ENCODE measurements at regions not wholly inside any gene's neighbourhood (a gene's known extent, or its start where the extent isn't known, plus 50 kb on each side); places are given as distances from the start of the nearest gene placed in this dataset.

DNA sequence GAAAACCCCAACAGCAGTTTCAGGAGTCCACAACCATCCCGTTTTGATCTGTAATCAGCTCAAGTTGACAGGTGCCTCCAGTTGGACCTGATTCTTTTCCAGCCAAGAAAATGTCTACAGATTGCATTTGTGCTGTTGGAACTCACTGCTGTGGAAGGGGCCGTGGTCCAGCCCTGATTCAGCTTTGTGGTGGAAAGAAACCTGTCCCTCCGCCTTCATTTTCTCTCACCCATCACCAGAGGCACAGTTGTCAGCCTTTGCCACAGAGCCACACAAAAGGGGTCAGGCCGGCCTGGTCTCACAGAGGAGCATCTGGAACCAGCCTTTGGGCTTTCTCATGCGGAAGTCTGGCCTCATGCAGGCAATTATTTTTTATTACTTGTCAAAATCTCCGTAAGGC lies 483.6 kb downstream of the GADD45G start:
- DNase-seq: no peak

DNA sequence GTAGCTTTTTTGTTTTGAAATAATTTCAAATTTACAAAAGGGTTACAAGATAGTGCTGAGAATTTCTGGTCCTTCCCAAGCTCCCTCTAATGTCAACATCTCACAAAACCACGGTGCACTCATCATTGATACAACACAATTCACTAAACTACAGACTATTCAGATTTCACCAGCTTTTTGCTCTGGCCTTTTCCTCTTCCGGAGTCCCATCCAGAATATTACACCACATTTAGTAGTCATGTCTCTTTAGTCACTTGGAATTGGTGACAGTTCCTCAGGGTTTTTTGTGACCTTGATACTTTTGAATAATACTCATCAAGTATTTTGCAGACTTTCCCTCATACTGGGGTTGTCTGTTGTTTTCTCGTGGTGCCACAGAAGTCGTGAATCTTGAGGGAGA lies 484.0 kb downstream of the GADD45G start:
- no peak for DNase-seq

DNA sequence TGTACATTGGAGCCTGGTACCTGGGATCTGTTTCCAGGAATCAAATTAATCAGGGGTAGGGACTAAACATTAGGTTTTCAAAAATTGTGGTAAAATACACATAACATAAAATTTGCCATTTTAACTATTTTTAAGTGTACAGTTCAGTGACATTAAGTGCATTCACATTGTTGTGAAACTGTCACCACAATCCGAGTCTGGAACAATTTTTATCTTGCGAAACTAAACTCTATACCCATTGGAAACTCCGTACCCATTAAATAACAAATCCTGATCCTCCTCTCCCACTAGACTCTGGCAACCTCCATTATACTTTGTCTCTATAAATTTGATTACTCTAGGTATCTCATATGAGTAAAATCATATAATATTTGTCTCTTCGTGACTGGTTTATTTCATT lies 486.2 kb downstream of the GADD45G start:
- no peak for DNase-seq

DNA sequence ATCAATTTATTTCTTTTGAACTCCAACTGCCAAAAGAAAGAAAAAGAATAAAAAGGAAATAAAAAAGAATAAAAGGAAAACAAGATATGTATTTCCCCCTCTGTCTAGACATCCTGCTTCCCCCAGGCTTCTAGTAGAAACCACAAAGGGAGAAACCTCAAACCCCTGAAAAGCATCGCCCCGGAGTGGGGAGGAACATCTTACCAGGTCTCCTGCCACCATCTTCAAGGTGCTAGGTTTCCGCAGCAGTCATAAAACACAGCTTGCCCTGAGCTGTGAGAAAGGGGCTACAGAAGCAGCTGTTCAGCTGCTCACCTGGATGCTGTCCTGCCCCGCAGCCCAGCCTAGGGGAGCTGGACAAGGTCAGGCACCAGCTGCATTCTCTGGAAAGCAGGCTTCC lies 487.7 kb downstream of the GADD45G start:
- DNase-seq: no peak

DNA sequence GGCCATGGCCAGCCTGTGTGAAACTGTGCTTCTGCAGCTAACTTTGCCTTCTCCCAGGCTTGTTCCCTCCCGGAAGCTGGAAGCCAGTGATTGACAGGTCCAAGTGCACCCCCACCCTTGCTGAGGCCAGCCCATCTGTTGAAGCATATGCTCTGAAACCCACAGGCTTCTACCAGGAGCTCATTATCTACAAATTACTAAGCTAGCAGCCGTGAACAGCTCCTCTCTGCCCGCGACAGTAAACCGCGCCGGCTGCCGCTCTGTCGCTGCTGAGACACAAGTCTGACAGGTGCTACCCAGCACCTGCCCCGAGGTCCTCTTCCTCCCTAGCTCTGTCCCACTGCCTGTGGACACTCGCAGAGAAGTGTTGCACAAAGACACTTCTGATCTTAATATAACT lies 490.9 kb downstream of the GADD45G start:
- no peak for DNase-seq

DNA sequence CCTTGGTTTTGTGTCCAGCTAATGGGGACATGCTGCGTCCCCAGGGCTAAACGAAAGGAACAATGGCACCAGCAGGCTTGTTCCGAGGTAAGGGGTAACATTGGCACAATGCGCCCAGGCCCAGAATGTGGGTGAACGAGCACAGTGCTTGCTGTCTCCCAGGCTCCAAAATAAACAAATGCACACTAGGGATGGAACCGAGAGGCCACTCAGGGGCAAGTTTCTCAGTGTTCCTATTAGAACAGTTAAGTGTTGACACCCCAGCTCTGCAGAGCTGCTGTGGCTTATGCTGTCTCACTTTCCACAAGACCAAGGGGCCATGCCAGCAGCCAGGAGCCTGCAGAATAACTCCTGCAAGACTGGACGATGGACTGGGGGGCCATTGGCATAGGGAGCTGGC lies 492.4 kb downstream of the GADD45G start:
- DNase-seq: no peak

DNA sequence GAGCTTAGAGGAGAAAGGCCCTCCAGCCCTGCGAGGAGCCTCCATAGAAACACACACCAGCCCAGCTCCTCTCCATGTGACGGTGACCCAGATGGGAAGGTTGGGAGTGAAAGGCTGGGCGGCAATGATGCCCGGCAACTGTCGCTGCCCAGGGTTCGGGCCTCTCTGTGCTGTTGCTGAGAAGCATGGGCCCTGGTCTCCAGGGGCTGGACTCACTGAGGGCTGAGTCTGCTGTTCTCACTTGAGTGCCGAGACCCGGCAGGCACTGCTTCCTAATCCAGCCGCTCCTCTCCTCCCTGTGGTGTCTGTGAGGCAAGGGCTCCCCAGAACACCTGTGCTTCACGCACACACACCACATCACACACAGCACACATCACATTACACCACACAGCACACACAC lies 493.6 kb downstream of the GADD45G start:
- no peak for DNase-seq

DNA sequence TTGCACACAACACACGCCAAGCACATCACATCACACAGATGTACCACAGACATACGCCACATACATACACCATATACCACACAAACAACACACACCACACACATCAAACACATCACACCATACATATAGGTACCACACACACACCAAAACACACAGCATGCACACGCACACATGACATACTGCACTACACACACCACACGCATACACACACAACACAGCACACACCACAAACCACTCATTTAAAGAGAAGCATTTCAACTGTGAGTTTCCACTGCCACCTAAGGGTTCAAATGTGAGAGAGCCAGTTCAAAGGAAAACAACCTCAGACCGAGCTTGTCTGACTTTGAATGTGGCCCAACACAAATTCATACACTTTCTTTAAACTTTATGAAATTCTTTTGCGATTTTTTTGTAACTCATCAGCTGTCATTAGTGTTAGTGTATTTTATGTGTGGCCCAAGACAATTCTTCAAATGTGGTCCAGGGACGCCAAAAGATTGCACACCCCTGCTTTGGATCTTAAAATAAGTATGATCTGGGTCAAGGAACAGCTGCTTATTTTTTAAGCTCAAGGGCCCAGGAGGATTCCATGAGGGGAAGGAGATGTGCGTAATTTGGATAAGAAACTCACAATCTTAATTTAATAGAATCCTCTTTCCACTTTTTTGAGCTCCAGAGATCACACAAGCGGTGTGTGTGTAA lies 494.6 kb downstream of the GADD45G start:
- DNase-seq: no peak

DNA sequence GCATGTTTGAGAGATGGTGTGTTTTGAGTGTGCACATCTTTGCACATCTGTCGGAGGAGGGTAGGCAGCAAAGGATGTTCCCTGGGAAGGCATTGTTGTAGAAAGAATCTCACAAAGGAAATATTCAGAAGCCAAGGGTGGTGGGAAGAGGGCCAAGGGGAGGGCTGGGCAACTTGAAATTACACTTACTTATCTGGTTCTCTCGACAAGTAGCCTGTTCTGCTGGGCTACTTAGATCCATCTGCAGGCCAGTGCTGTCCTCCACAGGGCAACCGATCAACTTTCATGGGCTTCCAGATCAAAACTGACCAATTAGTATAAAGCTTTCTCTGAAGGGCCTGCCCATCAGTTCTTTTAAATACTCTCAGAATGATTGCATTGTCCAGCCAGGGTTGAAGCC lies 495.2 kb downstream of the GADD45G start:
- no peak for DNase-seq

DNA sequence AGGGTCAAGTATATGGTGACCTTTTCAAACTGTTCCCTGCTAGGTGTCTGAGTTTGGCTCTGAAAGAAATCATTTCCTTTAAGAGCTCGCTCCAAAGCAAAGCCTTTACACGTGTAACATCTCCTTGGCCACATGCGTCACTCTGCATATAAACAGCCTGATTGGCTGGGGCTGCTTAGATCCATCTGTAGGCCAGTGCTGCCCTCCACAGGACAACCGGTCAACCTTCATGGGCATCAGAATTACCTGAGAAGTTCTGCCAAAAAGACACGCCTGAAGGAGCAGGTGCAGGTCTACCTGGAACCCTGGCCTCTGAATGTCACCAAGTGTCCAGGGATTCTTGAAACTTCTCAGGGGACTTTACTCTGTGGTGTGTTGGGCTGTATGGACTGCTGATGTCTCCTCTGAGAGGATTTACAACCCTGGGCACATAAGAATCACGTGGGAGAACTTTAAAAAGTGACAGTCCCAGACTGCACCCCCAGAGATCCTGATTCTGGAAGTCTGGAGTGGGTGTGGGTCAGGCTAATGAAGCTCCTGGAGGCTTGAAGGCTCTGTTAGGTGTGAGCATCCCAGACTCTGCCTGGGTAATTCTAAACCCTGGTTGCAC lies 497.6 kb downstream of the GADD45G start:
- no peak for DNase-seq

DNA sequence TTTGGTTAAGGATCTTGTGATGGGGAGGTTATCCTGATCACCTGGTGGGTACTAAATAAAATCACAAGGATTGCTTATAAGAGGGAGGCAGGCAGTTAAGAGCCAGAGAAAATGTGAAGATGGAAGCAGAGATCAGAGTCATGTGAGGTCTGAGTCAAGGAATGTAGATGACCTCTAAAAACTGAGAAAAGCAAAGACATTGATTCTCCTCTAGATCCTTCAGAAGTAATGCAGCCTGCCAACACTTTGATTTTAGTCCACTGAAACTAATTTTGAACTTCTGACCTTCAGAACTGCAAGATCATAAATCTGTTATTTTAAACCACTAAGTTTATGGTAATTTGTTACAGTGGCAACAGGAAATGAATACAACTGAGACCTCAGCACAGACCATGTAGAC lies 499.0 kb downstream of the GADD45G start:
- DNase-seq: no peak

DNA sequence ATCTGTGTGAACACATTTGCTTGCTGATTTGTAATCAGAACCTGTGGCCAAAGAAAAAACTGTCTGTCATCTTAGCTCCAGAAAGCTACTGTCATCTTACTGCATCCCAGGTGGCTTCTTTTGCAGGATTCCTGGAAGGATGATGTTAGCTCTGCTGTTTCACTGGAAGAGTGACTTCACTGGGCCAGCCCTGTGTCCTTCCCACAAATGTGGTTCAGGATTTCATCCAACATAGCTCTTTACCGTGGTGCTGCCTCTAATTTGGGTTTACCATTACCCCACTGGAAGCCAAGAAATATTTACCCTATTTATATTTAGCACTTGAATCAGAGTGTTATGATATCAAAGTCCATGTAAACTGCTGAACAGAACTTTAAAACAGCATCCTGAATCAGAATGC lies 501.0 kb downstream of the GADD45G start:
- no peak for DNase-seq

DNA sequence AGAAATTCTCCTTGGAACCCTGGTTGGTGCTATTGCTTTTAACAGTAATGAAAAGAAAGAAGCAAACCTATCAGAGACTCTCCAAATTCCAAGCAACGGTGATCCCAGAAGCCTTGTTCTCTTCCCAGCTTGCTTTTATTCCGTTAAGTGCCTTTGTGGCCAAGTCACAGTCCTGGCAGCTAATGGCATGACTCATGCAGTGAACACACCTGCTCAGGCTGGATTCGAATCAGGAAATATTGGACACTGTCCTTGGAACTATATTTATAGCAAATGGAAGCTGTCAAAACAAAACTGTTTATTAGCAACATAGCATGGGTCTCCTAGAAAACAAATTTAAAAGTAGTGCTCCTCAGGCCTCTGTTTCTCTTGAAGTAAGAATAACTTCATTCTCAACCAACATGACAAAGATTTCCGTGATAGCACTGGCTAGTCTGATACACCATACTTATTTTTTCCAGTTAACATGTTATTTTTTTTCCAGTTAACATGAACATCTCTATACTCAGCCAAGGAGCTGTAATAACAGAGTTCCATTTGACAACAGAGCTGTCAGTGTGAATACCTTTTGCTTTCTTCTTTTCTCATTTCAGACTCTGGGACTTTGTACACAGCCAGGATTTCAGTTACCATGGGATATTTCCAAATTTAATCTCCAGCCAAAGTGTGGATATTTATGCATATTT lies 502.4 kb downstream of the GADD45G start:
- DNase-seq: no peak

DNA sequence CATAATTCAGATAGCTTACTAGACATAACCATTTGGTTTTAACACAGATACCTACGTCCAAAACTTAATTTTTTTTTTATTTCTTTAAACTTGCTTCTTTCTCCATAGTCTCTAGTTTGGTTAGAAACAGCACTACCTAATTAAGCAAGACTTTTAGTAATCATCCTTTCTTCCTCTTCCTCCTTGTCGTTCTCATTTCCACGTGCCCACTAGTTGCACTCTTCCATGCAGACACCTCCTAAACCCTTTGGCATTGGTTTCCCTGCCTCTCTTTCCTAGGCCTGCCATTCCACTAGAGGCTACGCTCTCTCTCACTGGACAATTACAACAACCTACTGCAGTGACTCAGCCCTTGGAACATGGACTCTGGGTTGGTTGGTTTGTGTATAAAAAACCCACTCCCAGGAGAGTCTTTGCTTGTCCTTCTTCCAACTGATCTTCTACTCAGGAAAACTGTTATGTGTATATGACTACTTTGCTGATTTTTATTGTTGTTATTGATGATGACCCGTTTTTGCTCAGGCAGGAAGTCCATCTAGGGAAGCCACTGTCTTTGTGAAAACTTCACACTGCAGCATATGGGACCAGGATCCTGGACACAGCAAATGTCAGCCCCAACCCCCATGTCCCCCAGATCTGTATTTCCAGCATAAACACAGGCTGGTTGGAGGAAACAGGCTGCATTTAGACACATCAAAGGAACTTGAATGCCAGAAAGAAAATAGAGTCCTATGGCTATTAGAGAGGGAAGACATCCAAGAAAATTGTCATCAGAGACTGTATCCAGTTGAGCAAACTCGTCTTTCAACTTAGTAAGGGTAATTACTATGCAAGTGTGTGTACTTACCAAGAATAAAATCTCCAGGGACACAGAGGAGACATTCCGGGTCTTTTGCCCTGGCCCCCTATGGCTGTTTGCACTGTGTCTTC lies 503.2 kb downstream of the GADD45G start:
- DNase-seq: no peak

DNA sequence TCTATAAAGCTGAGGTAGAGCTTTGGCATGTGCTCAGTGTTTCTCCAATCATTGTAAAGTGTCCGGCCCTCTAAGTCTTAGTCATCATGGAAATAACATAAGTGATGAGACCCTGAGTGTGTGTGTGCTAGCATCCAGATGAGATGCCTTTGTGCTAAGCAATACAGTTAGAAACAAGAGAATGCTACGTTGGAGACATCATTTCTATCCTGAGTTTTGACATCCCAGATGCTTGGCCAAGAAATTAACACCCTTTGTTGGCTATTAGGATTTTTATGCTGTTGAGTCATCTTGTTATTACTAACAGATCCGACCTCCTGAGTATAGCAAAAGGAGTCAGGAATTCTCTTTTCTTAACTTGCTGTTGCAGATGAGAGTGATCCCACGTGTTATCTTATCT lies 508.0 kb downstream of the GADD45G start:
- no peak for DNase-seq

DNA sequence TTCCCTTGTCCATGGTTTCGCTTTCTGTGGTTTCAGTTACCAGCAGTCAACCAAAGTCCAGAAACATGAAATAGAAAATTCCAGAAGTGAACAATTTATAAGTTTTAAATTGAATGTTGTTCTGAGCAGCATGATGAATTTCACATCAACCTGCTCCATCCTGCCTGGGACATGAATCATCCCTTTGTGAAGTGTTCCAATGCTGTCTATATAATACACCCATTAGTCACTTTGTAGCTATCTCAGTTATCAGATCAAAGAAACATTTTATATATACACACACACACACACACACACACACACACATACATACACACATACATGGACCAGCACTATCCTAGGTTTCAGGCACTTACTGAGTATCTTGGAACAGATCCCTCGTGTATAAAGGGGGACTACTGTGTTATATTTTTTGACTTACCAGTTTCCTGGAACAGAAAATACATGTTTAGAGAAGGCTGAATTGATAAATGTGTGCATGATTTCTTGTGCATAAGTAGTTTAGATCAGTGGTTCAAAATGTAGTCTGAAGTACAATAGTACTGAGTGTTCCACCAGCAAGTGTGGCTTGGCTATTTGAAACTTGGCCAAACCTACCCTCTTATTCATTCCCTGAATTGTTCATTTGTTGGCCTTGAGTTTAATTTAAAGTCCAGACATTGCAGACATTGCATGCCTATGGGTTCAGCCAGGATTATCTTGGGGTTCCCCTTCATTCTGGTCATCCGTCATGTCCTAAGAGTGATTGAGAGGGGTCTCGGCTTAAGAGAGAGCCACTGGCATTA lies 510.0 kb downstream of the GADD45G start:
- DNase-seq: no peak

DNA sequence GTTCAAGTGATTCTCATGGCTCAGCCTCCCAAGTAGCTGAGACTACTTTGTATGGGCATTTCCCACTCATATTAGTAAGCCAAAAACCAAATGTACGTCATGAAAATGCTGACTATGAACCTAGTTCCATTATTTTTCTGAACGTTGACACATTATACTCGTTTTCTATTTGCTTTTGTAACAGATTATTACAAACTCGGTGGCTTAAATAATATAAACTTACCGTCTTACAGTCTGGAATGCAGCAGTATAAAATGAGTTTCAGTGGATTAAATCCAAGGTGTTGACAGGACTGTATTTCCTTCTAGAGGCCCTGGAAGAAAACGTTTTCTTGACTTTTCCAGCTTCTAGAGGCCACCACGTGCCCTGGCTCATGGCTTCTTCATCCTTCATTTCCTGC lies 517.0 kb downstream of the GADD45G start:
- no peak for DNase-seq

DNA sequence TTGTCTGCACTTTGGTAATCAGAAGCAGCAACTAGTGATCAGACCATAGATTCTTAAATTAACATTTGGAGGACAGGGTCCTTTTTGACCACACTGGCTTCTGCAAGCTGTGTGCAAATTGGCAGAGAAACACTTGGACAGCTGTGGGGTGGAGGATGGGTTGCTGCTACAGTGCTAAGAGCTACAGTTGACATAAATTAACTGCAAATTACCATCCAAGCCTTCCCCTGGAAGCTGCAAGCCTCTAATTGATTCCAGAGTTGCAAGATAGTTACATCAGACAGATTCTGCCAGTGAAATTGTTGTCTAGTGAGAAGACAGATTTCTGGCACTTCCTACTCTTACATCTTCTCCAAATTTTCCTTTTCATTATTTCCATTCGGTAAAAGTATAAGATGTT lies 517.7 kb downstream of the DIRAS2 start:
- DNase-seq: no peak

DNA sequence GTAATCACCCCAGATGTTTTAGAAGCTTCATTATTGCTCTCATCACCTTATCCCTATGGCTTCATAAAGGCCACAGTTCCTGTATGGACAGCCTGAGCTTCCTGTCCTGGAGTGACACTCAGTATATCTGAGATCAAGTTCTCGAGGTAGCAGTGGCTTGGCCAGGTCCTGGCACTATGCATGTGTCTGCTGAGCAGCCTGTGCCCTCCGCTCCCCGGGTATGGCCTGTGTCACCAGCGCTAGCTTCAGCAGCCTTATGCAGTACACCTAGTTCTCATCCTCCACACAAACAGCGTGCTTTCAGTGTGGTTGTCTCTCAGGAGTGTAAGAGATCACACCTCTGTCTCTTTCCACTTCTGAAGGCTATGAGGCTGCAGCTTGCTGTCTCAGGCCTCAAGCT lies 514.7 kb downstream of the DIRAS2 start:
- no peak for DNase-seq

DNA sequence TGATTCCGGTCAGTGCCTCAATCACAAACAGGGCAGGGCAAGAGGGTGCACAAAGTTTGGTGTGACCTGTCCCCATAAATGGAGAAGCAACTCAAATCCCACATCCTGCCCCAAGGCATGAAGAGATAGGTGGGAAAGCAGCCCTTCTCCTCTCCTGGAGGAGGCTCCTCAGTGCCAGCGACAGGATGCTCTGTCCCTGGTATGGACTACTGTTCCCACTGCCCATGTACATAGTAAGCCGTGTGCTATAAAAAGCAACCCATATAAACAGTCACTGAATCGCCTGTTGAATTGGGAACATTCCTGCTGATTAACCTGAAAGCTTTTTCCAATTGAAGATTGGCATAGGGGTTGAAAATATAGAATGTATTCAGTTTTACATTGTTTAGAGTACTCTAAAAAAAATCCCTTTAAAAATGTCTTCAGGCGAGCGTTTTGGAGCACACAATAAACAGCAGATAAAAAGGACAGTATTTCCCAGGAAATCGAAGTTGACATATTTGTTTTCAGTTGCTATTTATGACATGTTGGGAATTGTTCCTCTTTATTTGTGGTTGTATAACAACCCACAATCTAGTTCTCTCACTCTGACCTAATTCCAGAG lies 513.9 kb downstream of the DIRAS2 start:
- no peak for DNase-seq

DNA sequence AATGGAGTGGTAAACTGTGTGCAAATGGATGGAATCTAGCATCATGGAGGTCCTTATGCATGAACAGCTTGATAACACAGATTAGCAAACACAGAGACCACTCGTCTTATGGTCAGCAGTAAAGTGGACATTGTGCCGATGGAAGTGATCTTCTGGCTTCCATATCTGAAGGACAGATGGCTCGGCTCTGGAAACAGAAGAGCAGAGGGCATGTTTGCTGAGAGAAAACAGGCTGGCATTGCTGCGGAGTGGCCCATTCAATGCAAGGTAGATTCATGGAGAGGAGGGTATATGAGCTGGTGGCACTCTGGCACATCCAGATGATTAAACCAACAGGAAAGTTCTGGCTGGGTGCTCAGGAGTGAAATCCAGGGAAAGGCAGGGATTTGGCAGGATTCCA lies 513.2 kb downstream of the DIRAS2 start:
- DNase-seq: no peak

DNA sequence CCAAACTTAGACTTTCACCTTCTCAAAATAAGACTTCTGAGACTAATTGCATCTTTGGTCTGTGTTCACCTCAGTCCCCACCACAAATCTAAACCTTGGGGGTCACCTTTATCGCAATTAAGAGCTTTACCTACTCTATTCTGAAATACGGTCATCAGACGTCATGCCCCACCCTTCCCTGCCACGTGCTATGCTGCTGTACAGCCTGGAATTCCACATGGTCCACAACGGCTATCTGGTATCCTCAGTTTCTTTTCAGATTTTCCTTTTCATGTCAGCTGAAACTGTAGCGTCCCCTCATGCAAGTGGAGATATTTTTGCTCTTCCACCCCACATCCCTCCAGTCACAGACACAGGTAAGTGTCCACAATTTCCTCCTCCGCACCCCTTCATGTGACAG lies 511.1 kb downstream of the DIRAS2 start:
- no peak for DNase-seq
